PC-3 (cell line): ENCODE measurements at regions not wholly inside any gene's neighbourhood (a gene's known extent, or its start where the extent isn't known, plus 50 kb on each side); places are given as distances from the start of the nearest gene placed in this dataset.

ENCODE experiments used
- ATAC-seq: fragments of 200-7000 bp; cut with Tn5 transposase; 2 replicates; pipeline ENCODE4 v1.9.1; 2020; ENCODE audit warnings: mild to moderate bottlenecking, moderate library complexity
- BruUV-seq: library from RNA; stranded (reverse); fragments of 400-500 nt; replicated peaks from 2 replicates; lab custom pipeline; 2021; lab: Mats Ljungman, UMichigan
- CTCF ChIA-PET: fragments of 300-600 bp; sonication (Branson Sonifier 250); formaldehyde crosslinking; loops from one replicate; lab custom pipeline; 2022; ENCODE audit warnings: antibody characterized with exemption; lab: Charles Lee
- POLR2A ChIA-PET: fragments of 300-600 bp; sonication (Branson Sonifier 250); formaldehyde crosslinking; loops from one replicate; lab custom pipeline; 2022; ENCODE audit warnings: antibody characterized with exemption; ENCODE audit not compliant: unreplicated experiment; lab: Charles Lee
- DNase-seq: peaks from one replicate; pipeline ENCODE4 v3.0.0-alpha.2; 2015
- H2AFZ ChIP-seq: fragments of 300-600 bp; sonication (generic); 2 replicates; pipeline ENCODE4 v1.6.0; 2016; ENCODE audit warnings: antibody characterized with exemption, low read length
- H3F3A ChIP-seq: fragments of 300-600 bp; sonication (generic); one replicate; pipeline ENCODE4 v1.6.0; 2017; ENCODE audit warnings: antibody characterized with exemption, low read length, control low read depth, mild to moderate bottlenecking; ENCODE audit not compliant: unreplicated experiment
- H3K27ac ChIP-seq: fragments of 300-600 bp; sonication (generic); 2 replicates; pipeline ENCODE4 v1.5.1; 2016; ENCODE audit warnings: mild to moderate bottlenecking, low read length
- H3K27me3 ChIP-seq: fragments of 300-600 bp; sonication (generic); 2 replicates; pipeline ENCODE4 v1.6.1; 2016; ENCODE audit warnings: low read length, mixed read lengths
- H3K36me3 ChIP-seq: fragments of 300-600 bp; sonication (generic); 2 replicates; pipeline ENCODE4 v1.6.1; 2016; ENCODE audit warnings: low read depth, mixed run types, low read length, mixed read lengths
- H3K4me1 ChIP-seq: fragments of 300-600 bp; sonication (generic); 2 replicates; pipeline ENCODE4 v1.5.1; 2016; ENCODE audit warnings: low read length; ENCODE audit not compliant: insufficient read depth
- H3K4me2 ChIP-seq: fragments of 300-600 bp; sonication (generic); 2 replicates; pipeline ENCODE4 v1.6.0; 2016; ENCODE audit warnings: low read length
- H3K4me3 ChIP-seq: fragments of 300-600 bp; sonication (generic); 2 replicates; pipeline ENCODE4 v1.5.1; 2016; ENCODE audit warnings: mild to moderate bottlenecking, low read length, mixed read lengths
- H3K79me2 ChIP-seq: fragments of 300-600 bp; sonication (generic); 2 replicates; pipeline ENCODE4 v1.6.1; 2017; ENCODE audit warnings: low read length, mixed read lengths
- H3K9ac ChIP-seq: fragments of 300-600 bp; sonication (generic); 2 replicates; pipeline ENCODE4 v1.6.0; 2016; ENCODE audit warnings: mild to moderate bottlenecking, low read length
- H3K9me2 ChIP-seq: fragments of 300-600 bp; sonication (generic); replicated peaks from 2 replicates; pipeline ENCODE4 v1.6.1; 2016; ENCODE audit warnings: mixed run types, low read length, mixed read lengths
- H3K9me3 ChIP-seq: fragments of 300-600 bp; sonication (generic); 2 replicates; pipeline ENCODE4 v1.6.1; 2016; ENCODE audit warnings: low read length, mixed read lengths
- H4K20me1 ChIP-seq: fragments of 300-600 bp; sonication (generic); 2 replicates; pipeline ENCODE4 v1.6.1; 2016; ENCODE audit warnings: low read length, mixed read lengths
- CTCF ChIP-seq: fragments of 300-600 bp; sonication (generic); conservative IDR thresholded peaks from 2 replicates; pipeline ENCODE4 v1.5.1; 2017; ENCODE audit warnings: antibody characterized with exemption, low read depth, mild to moderate bottlenecking, low read length
- EZH2 ChIP-seq: fragments of 300-600 bp; sonication (generic); IDR thresholded peaks from one replicate; pipeline ENCODE4 v1.6.1; 2017; ENCODE audit warnings: antibody characterized with exemption, mild to moderate bottlenecking, low read length; ENCODE audit not compliant: unreplicated experiment
- EZH2phosphoT487 ChIP-seq: fragments of 300-600 bp; sonication (generic); IDR thresholded peaks from 2 replicates; pipeline ENCODE4 v1.6.1; 2018; ENCODE audit warnings: mild to moderate bottlenecking, antibody characterized with exemption, low read length, borderline replicate concordance
- intact Hi-C: fragments of 100-400 bp; cut with micrococcal nuclease; formaldehyde crosslinking; loops from 2 replicates; pipeline ENCODE4 v1.9.0; 2023

GRCh38 chr2:133732059-133732458, 163.8 kb upstream of the NCKAP5 start:
- no peak for DNase-seq
- H3F3A ChIP-seq, result no peaks in the 10 kb centered on the region
- H3K79me2 ChIP-seq, result no peaks in the 10 kb centered on the region
- ChIA-PET CTCF (no interaction called here), POLR2A (no interaction called here)
- H3K4me2 ChIP-seq, result no peak overlapping the region
- no peaks in the 10 kb centered on the region for H3K9me2 ChIP-seq
- intact Hi-C loops, result no loop called here
- ATAC-seq, result no peak
- no peak for TF ChIP-seq EZH2
- no peak for TF ChIP-seq EZH2phosphoT487
- no peak for TF ChIP-seq CTCF
- BruUV-seq, result no TSS peak
- no peaks in the 10 kb centered on the region for H3K36me3 ChIP-seq
- no peaks in the 10 kb centered on the region for H4K20me1 ChIP-seq
- no peaks in the 10 kb centered on the region for H3K9me3 ChIP-seq
- H3K4me1 ChIP-seq, result no peaks in the 10 kb centered on the region
- no peaks in the 10 kb centered on the region for H3K27me3 ChIP-seq
- no peak overlapping the region for H2AFZ ChIP-seq
- no peak overlapping the region for H3K4me3 ChIP-seq
- H3K27ac ChIP-seq, result no peak overlapping the region
- no peak overlapping the region for H3K9ac ChIP-seq

- CTCF ChIA-PET, result no interaction called here
- BruUV-seq, result no TSS peak
- H2AFZ ChIP-seq, result no peak overlapping the region
These were observed 165.0 kb upstream of the NCKAP5 start for GRCh38 chr2:133732982-133733900.

GRCh38 chr2:133733901-133734255, 165.6 kb upstream of the NCKAP5 start:
- no TSS peak for BruUV-seq
- Histone ChIP-seq H3K4me2 (no peak overlapping the region), H3K9ac (no peak overlapping the region), H3K79me2 (no peaks in the 10 kb centered on the region), H3K27ac (no peak overlapping the region), H3K27me3 (no peaks in the 10 kb centered on the region), H3K9me2 (no peaks in the 10 kb centered on the region), H2AFZ (no peak overlapping the region), H3K36me3 (no peaks in the 10 kb centered on the region), H3K4me1 (no peaks in the 10 kb centered on the region), H3K4me3 (no peak overlapping the region), H4K20me1 (no peaks in the 10 kb centered on the region), H3F3A (no peaks in the 10 kb centered on the region), H3K9me3 (no peaks in the 10 kb centered on the region)
- DNase-seq, result no peak
- no peak for TF ChIP-seq CTCF
- no peak for TF ChIP-seq EZH2
- CTCF ChIA-PET, result no interaction called here
- ATAC-seq, result no peak
- POLR2A ChIA-PET, result no interaction called here
- intact Hi-C loops, result no loop called here

More at GRCh38 chr2:133732982-133733900, 165.0 kb upstream of the NCKAP5 start:
- intact Hi-C loops, result no loop called here
- no peaks in the 10 kb centered on the region for H4K20me1 ChIP-seq
- H3K9ac ChIP-seq, result no peak overlapping the region
- no peaks in the 10 kb centered on the region for H3F3A ChIP-seq
- no peaks in the 10 kb centered on the region for H3K9me3 ChIP-seq
- H3K9me2 ChIP-seq, result no peaks in the 10 kb centered on the region
- ATAC-seq, result no peak
- H3K27ac ChIP-seq, result no peak overlapping the region
- no peaks in the 10 kb centered on the region for H3K4me1 ChIP-seq
- no peaks in the 10 kb centered on the region for H3K36me3 ChIP-seq
- no peaks in the 10 kb centered on the region for H3K79me2 ChIP-seq
- no peak for DNase-seq
- H3K4me2 ChIP-seq, result no peak overlapping the region
- no peak for TF ChIP-seq EZH2phosphoT487
- H3K4me3 ChIP-seq, result no peak overlapping the region
- no peaks in the 10 kb centered on the region for H3K27me3 ChIP-seq
- POLR2A ChIA-PET, result no interaction called here
